Endothelial cell of umbilical vein (primary cell): ENCODE measurements at regions not wholly inside any gene's neighbourhood (a gene's known extent, or its start where the extent isn't known, plus 50 kb on each side); places are given as distances from the start of the nearest gene placed in this dataset.

Experiments used
- BruUV-seq: library from RNA; stranded (reverse); fragments of 400-500 nt; replicated peaks from 2 replicates; lab custom pipeline; 2021; lab: Mats Ljungman, UMichigan
- CTCF ChIA-PET: fragments of 300-600, 350-600 bp; sonication (Branson Sonifier 250); formaldehyde crosslinking; loops from one replicate; lab custom pipeline; 2021; ENCODE audit warnings: antibody characterized with exemption, inconsistent platforms; lab: Charles Lee
- POLR2A ChIA-PET: fragments of 300-600, 350-600 bp; sonication (Branson Sonifier 250); formaldehyde crosslinking; loops from one replicate; lab custom pipeline; 2021; ENCODE audit warnings: antibody characterized with exemption, inconsistent platforms; lab: Charles Lee
- DNase-seq: peaks from one replicate; pipeline ENCODE4 v3.0.0-alpha.2; 2011; ENCODE audit warnings: low read depth, low spot score
- FAIRE-seq: peaks from 2 replicates; lab custom pipeline; 2011; peaks lifted over from hg19 to GRCh38; lab: Jason Lieb, UNC
- H2AFZ ChIP-seq: 2 replicates; pipeline ENCODE4 v1.6.0; 2012; ENCODE audit warnings: low read depth, low read length, control low read depth, inconsistent platforms
- H3K27ac ChIP-seq: 2 replicates; pipeline ENCODE4 v1.5.1; 2011; ENCODE audit warnings: low read depth, mild to moderate bottlenecking, control low read depth, low read length, moderate library complexity; ENCODE audit not compliant: insufficient read depth
- H3K27me3 ChIP-seq, 2 experiments: 2 replicates each; pipeline versions ENCODE4 v1.6.0 to v1.6.1; 2011; ENCODE audit warnings: low read length in 2 of 2, mixed read lengths in 1 of 2; ENCODE audit not compliant: control insufficient read depth in 2 of 2, insufficient read depth in 2 of 2
- H3K36me3 ChIP-seq, 2 experiments: 2 replicates in 1 of 2; 3 replicates in 1 of 2; pipeline ENCODE4 v1.5.1; 2011; ENCODE audit warnings: low read length in 2 of 2, mild to moderate bottlenecking in 1 of 2, moderate library complexity in 1 of 2; ENCODE audit not compliant: control insufficient read depth in 2 of 2, insufficient read depth in 2 of 2; ENCODE audit errors: extremely low read depth in 1 of 2
- H3K4me1 ChIP-seq: 3 replicates; pipeline ENCODE4 v1.5.1; 2011; ENCODE audit warnings: mild to moderate bottlenecking, low read length; ENCODE audit not compliant: control insufficient read depth, insufficient read depth; ENCODE audit errors: extremely low read depth
- H3K4me2 ChIP-seq: 2 replicates; pipeline ENCODE4 v1.6.1; 2011; ENCODE audit warnings: low read length, control low read depth, mixed read lengths; ENCODE audit not compliant: insufficient read depth
- H3K4me3 ChIP-seq, 3 experiments: fragments of 200-600 bp in 1 of 3; sonication (generic), shearing (Covaris generic) in 1 of 3; replicated peaks in 1 of 3; 2 replicates each; pipeline ENCODE4 v1.5.1; 2011 to 2016; ENCODE audit warnings: control low read depth in 3 of 3, low read length in 3 of 3, mild to moderate bottlenecking in 2 of 3, inconsistent platforms in 1 of 3, low read depth in 1 of 3, moderate library complexity in 1 of 3; ENCODE audit not compliant: insufficient read depth in 1 of 3
- H3K79me2 ChIP-seq: 2 replicates; pipeline ENCODE4 v1.6.0; 2012; ENCODE audit warnings: low read length, inconsistent platforms; ENCODE audit not compliant: control insufficient read depth, insufficient read depth
- H3K9ac ChIP-seq: replicated peaks from 2 replicates; pipeline ENCODE3; 2011; ENCODE audit warnings: low read length, control low read depth; ENCODE audit not compliant: insufficient read depth; ENCODE audit errors: extremely low read depth
- H3K9me1 ChIP-seq: replicated peaks from 3 replicates; pipeline ENCODE4 v1.6.0; 2011; ENCODE audit warnings: mild to moderate bottlenecking, low read length; ENCODE audit not compliant: control insufficient read depth, insufficient read depth; ENCODE audit errors: extremely low read depth
- H3K9me3 ChIP-seq: replicated peaks from 2 replicates; pipeline ENCODE4 v1.5.1; 2012; ENCODE audit warnings: low read length, inconsistent platforms; ENCODE audit not compliant: control insufficient read depth, insufficient read depth
- H4K20me1 ChIP-seq: replicated peaks from 2 replicates; pipeline ENCODE3; 2011; ENCODE audit warnings: mild to moderate bottlenecking, low read length; ENCODE audit not compliant: control insufficient read depth, insufficient read depth; ENCODE audit errors: extremely low read depth
- EZH2 ChIP-seq: IDR thresholded peaks from 2 replicates; pipeline ENCODE4 v1.6.1; 2012; ENCODE audit warnings: borderline replicate concordance, low read depth, mild to moderate bottlenecking, moderate library complexity, low read length, inconsistent platforms; ENCODE audit not compliant: severe bottlenecking
- FOS ChIP-seq: IDR thresholded peaks from 2 replicates; pipeline ENCODE4 v1.6.1; 2011; ENCODE audit warnings: mild to moderate bottlenecking, low read length, moderate library complexity, borderline replicate concordance; ENCODE audit not compliant: insufficient read depth
- GATA2 ChIP-seq: IDR thresholded peaks from 2 replicates; pipeline ENCODE4 v1.7.0; 2011; ENCODE audit warnings: low read depth, mild to moderate bottlenecking, moderate library complexity, mixed read lengths, low read length; ENCODE audit not compliant: insufficient read length, insufficient read depth
- JUN ChIP-seq: IDR thresholded peaks from 2 replicates; pipeline ENCODE4 v1.6.1; 2011; ENCODE audit warnings: borderline replicate concordance, low read depth; ENCODE audit not compliant: insufficient read length, insufficient read depth
- MYC ChIP-seq: IDR thresholded peaks from one replicate; pipeline ENCODE4 v1.6.1; 2011; ENCODE audit warnings: mild to moderate bottlenecking, low read depth, low read length
- POLR2A ChIP-seq: IDR thresholded peaks from 2 replicates; pipeline ENCODE4 v1.6.1; 2012; ENCODE audit warnings: low read depth, mild to moderate bottlenecking, control low read depth, low read length
- POLR2AphosphoS5 ChIP-seq: IDR thresholded peaks from 2 replicates; pipeline ENCODE4 v1.6.1; 2012; ENCODE audit warnings: low read depth, mild to moderate bottlenecking, control low read depth, low read length, moderate library complexity; ENCODE audit not compliant: insufficient read depth
- dilution Hi-C: fragments of 300-500 bp; cut with MboI; formaldehyde crosslinking; loops from one replicate; pipeline ENCODE4 v1.15.0; 2019; ENCODE audit warnings: low sequenced_read_pairs; ENCODE audit not compliant: extremely low pct_ligation_motif_present
- intact Hi-C: fragments of 100-400 bp; cut with micrococcal nuclease; formaldehyde crosslinking; loops from one replicate; pipeline ENCODE4 v1.10.0; 2022
- TF ChIP-seq, protein P1 (sequence below), 2 donors: IDR thresholded peaks; 1 replicate in 1 of 2; 2 replicates in 1 of 2; pipeline ENCODE4 v1.5.1; 2011; ENCODE audit warnings: low read length in 2 of 2, mild to moderate bottlenecking in 2 of 2, moderate library complexity in 2 of 2, control low read depth in 1 of 2, inconsistent platforms in 1 of 2, low read depth in 1 of 2; ENCODE audit not compliant: insufficient read depth in 1 of 2; ENCODE audit errors: extremely low read depth in 1 of 2
- TF ChIP-seq, protein P2 (sequence below): IDR thresholded peaks from 2 replicates; pipeline ENCODE4 v1.6.1; 2011; ENCODE audit not compliant: insufficient read depth, insufficient read length

- DNase-seq, result no peak
- intact Hi-C loops (no loop called here), dilution Hi-C loops (no loop called here)
- no peak overlapping the region for H3K27ac ChIP-seq
- H3K4me3 ChIP-seq, result no peak overlapping the region
- H3K9ac ChIP-seq, result no peak overlapping the region
- POLR2A ChIA-PET, result no interaction called here
- H3K4me1 ChIP-seq, result peaks cover under 1% of the 10 kb centered on the region
- FAIRE-seq, result no peak
- no peaks in the 10 kb centered on the region for H3K9me3 ChIP-seq
- no TSS peak for BruUV-seq
- H3K79me2 ChIP-seq, result no peaks in the 10 kb centered on the region
- TF ChIP-seq EZH2 (no peak), FOS (no peak), POLR2AphosphoS5 (no peak), POLR2A (no peak), JUN (no peak), GATA2 (no peak), MYC (no peak)
- TF ChIP-seq, protein P1, sequence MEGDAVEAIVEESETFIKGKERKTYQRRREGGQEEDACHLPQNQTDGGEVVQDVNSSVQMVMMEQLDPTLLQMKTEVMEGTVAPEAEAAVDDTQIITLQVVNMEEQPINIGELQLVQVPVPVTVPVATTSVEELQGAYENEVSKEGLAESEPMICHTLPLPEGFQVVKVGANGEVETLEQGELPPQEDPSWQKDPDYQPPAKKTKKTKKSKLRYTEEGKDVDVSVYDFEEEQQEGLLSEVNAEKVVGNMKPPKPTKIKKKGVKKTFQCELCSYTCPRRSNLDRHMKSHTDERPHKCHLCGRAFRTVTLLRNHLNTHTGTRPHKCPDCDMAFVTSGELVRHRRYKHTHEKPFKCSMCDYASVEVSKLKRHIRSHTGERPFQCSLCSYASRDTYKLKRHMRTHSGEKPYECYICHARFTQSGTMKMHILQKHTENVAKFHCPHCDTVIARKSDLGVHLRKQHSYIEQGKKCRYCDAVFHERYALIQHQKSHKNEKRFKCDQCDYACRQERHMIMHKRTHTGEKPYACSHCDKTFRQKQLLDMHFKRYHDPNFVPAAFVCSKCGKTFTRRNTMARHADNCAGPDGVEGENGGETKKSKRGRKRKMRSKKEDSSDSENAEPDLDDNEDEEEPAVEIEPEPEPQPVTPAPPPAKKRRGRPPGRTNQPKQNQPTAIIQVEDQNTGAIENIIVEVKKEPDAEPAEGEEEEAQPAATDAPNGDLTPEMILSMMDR (IDR thresholded peaks at IDR 0.05; ENCODE audit: extremely low read depth in 1 of 2, insufficient read depth in 1 of 2, low read depth in 1 of 2, low read length in 2 of 2), result no peak
- TF ChIP-seq, protein P2, sequence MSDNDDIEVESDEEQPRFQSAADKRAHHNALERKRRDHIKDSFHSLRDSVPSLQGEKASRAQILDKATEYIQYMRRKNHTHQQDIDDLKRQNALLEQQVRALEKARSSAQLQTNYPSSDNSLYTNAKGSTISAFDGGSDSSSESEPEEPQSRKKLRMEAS, result no peak
- H4K20me1 ChIP-seq, result no peaks in the 10 kb centered on the region
- H3K36me3 ChIP-seq, result no peaks in the 10 kb centered on the region
- no peak overlapping the region for H3K4me2 ChIP-seq
- H3K9me1 ChIP-seq, result no peaks in the 10 kb centered on the region
- no peaks in the 10 kb centered on the region for H3K27me3 ChIP-seq
- CTCF ChIA-PET, result no interaction called here
- H2AFZ ChIP-seq, result no peak overlapping the region
Measured at GRCh38 chr20:7080472-7080871, 313.0 kb downstream of the BMP2 start.
